ENCODE measurements at regions not wholly inside any gene's neighbourhood (a gene's known extent, or its start where the extent isn't known, plus 50 kb on each side); places are given as distances from the start of the nearest gene placed in this dataset.

- Histone ChIP-seq H3K36me3 (ENCODE audit: control insufficient read depth, insufficient read depth, low read length) (no peaks in the 10 kb centered on the region), H3K4me3 (replicated peaks; ENCODE audit: low read depth, low read length) (no peak overlapping the region), H3K27me3 (replicated peaks; ENCODE audit: control insufficient read depth, insufficient read depth, low read length) (no peaks in the 10 kb centered on the region; the same call in none of the 2 replicates)
- DNase-seq (ENCODE audit: extremely low read depth, insufficient read length), result no peak
- no peak for TF ChIP-seq CTCF (IDR thresholded peaks at IDR 0.05; ENCODE audit: insufficient read depth, low read length, poor library complexity, severe bottlenecking)
Observed at GRCh38 chr18:22556222-22557167, 138.8 kb upstream of the CTAGE1 start.

- no peak for DNase-seq (ENCODE audit: extremely low read depth, insufficient read length)
- no peak for TF ChIP-seq CTCF (IDR thresholded peaks at IDR 0.05; ENCODE audit: insufficient read depth, low read length, poor library complexity, severe bottlenecking)
- no peaks in the 10 kb centered on the region; the same call in none of the 2 replicates for H3K27me3 ChIP-seq (replicated peaks; ENCODE audit: control insufficient read depth, insufficient read depth, low read length)
- H3K36me3 ChIP-seq (ENCODE audit: control insufficient read depth, insufficient read depth, low read length), result no peaks in the 10 kb centered on the region
- H3K4me3 ChIP-seq (replicated peaks; ENCODE audit: low read depth, low read length), result no peak overlapping the region
Observed at GRCh38 chr18:22557168-22557941, 139.6 kb upstream of the CTAGE1 start.

GRCh38 chr18:22558945-22559385 is 141.2 kb upstream of the CTAGE1 start:
- Histone ChIP-seq H3K4me3 (replicated peaks; ENCODE audit: low read depth, low read length) (no peak overlapping the region), H3K27me3 (replicated peaks; ENCODE audit: control insufficient read depth, insufficient read depth, low read length) (no peaks in the 10 kb centered on the region; the same call in none of the 2 replicates), H3K36me3 (ENCODE audit: control insufficient read depth, insufficient read depth, low read length) (no peaks in the 10 kb centered on the region)
- no peak for DNase-seq (ENCODE audit: extremely low read depth, insufficient read length)
- TF ChIP-seq CTCF (IDR thresholded peaks at IDR 0.05; ENCODE audit: insufficient read depth, low read length, poor library complexity, severe bottlenecking), result no peak

- TF ChIP-seq CTCF (IDR thresholded peaks at IDR 0.05; ENCODE audit: insufficient read depth, low read length, poor library complexity, severe bottlenecking), result no peak
- Histone ChIP-seq H3K36me3 (ENCODE audit: control insufficient read depth, insufficient read depth, low read length) (no peaks in the 10 kb centered on the region), H3K27me3 (replicated peaks; ENCODE audit: control insufficient read depth, insufficient read depth, low read length) (no peaks in the 10 kb centered on the region; the same call in none of the 2 replicates), H3K4me3 (replicated peaks; ENCODE audit: low read depth, low read length) (no peak overlapping the region)
- DNase-seq (ENCODE audit: extremely low read depth, insufficient read length), result no peak
Observed at GRCh38 chr18:22559414-22560274, 141.9 kb upstream of the CTAGE1 start.

GRCh38 chr18:22560275-22560610 is 142.5 kb upstream of the CTAGE1 start:
- no peaks in the 10 kb centered on the region; the same call in none of the 2 replicates for H3K27me3 ChIP-seq (replicated peaks; ENCODE audit: control insufficient read depth, insufficient read depth, low read length)
- no peak overlapping the region for H3K4me3 ChIP-seq (replicated peaks; ENCODE audit: low read depth, low read length)
- TF ChIP-seq CTCF (IDR thresholded peaks at IDR 0.05; ENCODE audit: insufficient read depth, low read length, poor library complexity, severe bottlenecking), result no peak
- no peak for DNase-seq (ENCODE audit: extremely low read depth, insufficient read length)
- H3K36me3 ChIP-seq (ENCODE audit: control insufficient read depth, insufficient read depth, low read length), result no peaks in the 10 kb centered on the region
